PFSK-1 (cell line): ENCODE measurements at regions not wholly inside any gene's neighbourhood (a gene's known extent, or its start where the extent isn't known, plus 50 kb on each side); places are given as distances from the start of the nearest gene placed in this dataset.

Source experiments
- FOXP2 ChIP-seq: optimal IDR thresholded peaks from 2 replicates; pipeline ENCODE3; 2011; ENCODE audit warnings: borderline replicate concordance, control low read depth, inconsistent platforms; ENCODE audit not compliant: insufficient read depth; ENCODE audit errors: extremely low read length, extremely low read depth
- POLR2AphosphoS5 ChIP-seq: IDR thresholded peaks from 2 replicates; pipeline ENCODE4 v1.6.1; 2012; ENCODE audit warnings: low read depth, mild to moderate bottlenecking, control low read depth, low read length, moderate library complexity
- REST ChIP-seq, 2 experiments: IDR thresholded peaks; 2 replicates each; pipeline versions ENCODE4 v1.6.1 to v1.8.0; 2011 to 2012; ENCODE audit warnings: low read depth in 2 of 2, low read length in 2 of 2, control low read depth in 1 of 2, inconsistent platforms in 1 of 2, mild to moderate bottlenecking in 1 of 2, moderate library complexity in 1 of 2; ENCODE audit not compliant: insufficient read depth in 1 of 2
- SIN3A ChIP-seq: IDR thresholded peaks from 2 replicates; pipeline ENCODE4 v1.6.1; 2012; ENCODE audit warnings: mild to moderate bottlenecking, low read length, moderate library complexity, borderline replicate concordance; ENCODE audit not compliant: insufficient read depth
- TAF1 ChIP-seq: IDR thresholded peaks from 2 replicates; pipeline ENCODE4 v1.6.1; 2012; ENCODE audit warnings: low read length, control low read depth, borderline replicate concordance; ENCODE audit not compliant: insufficient read depth

GRCh38 chr9:129467739-129468666, 152.9 kb downstream of the C9orf50 start:
- TF ChIP-seq TAF1 = no peak
- TF ChIP-seq FOXP2 = no peak
- no peak for TF ChIP-seq SIN3A
- TF ChIP-seq REST (IDR thresholded peaks at IDR 0.05; ENCODE audit: insufficient read depth in 1 of 2, low read depth in 2 of 2, low read length in 2 of 2) = no peak
- no peak for TF ChIP-seq POLR2AphosphoS5

DNA sequence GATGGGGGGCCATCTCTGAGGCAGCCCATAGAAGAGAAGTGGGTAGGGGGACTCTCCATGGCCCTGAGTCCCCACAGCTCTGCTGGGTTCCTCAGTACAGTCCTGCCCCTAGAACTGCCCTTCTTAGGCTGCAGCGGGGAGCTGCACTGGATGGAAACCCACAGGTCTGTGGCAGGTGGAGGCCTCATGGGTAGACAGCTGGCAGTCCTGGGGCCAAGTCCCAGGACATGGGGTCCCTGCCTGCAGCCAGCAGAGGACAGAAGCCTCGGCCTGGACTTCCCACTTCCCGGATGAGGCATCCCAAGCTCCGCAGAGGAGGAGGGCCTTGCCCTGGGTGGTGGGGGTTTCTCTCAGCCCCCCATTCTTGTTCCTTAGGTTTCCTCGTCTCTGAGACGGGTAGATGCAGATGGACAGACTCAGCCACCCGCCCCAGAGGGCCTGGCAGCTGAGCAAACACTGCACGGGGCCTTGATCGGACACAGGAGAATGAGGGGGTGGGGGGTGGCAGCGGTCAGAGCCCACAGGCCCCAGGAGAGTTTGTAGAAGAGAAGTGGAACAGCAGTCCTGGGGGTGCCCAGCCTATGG, 153.8 kb downstream of the C9orf50 start:
- TF ChIP-seq TAF1 (no peak), FOXP2 (no peak)

GRCh38 chr9:129465834-129466535, 154.9 kb downstream of the C9orf50 start:
- TF ChIP-seq TAF1 (no peak), FOXP2 (no peak), REST (IDR thresholded peaks at IDR 0.05; ENCODE audit: insufficient read depth in 1 of 2, low read depth in 2 of 2, low read length in 2 of 2) (no peak), SIN3A (no peak), POLR2AphosphoS5 (no peak)

GRCh38 chr9:129464972-129465833, 155.7 kb downstream of the C9orf50 start:
- no peak for TF ChIP-seq FOXP2
- TF ChIP-seq POLR2AphosphoS5 = no peak
- no peak for TF ChIP-seq SIN3A
- TF ChIP-seq TAF1 = no peak
- TF ChIP-seq REST (IDR thresholded peaks at IDR 0.05; ENCODE audit: insufficient read depth in 1 of 2, low read depth in 2 of 2, low read length in 2 of 2) = no peak

DNA sequence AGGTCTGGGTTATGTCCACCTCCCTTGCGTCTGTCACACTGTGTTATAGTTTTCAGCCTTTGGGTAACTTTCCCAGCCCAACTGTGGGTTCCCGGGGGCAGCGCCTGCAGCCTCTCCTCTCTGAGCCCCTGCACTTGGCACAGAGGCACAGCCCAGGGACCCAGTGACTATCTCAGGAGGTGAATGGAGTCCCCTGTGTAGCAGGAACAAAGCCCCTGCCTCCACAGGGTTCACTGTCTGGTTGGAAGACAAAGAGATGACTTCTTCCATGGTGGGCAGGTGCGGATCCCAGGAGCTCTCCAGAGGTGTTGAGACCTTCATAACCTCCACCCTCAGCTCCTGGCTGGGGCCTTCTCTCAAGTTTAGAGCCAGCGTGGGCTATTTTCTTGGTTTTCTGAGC, 156.9 kb downstream of the C9orf50 start:
- TF ChIP-seq SIN3A (no peak), POLR2AphosphoS5 (no peak)
